NCI-H510A (cell line): ENCODE measurements at regions not wholly inside any gene's neighbourhood (a gene's known extent, or its start where the extent isn't known, plus 50 kb on each side); places are given as distances from the start of the nearest gene placed in this dataset.

Experiments
- DNase-seq: peaks from one replicate; lab custom pipeline; 2025; lab: John Stamatoyannopoulos, UW

DNA sequence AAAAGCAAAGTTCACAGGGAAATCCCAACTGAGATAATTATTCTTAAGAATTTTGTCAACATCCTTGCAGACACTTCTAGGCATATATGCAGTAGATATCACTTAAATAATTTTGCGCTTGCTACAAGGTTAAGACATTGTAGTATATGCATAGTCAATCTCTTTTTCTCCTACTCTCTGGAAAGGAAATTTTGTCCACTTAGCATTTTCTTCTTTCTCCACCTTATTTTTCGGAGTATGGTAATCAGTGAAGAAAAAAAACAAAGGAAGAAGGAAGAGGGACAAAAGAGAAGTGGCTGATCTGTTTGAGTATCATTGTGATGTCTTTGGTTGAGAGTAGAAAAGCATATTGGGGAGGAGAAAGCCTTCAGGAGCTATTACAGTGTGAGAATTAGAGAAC lies 104.6 kb downstream of the LACC1 start:
- no peak for DNase-seq

DNA sequence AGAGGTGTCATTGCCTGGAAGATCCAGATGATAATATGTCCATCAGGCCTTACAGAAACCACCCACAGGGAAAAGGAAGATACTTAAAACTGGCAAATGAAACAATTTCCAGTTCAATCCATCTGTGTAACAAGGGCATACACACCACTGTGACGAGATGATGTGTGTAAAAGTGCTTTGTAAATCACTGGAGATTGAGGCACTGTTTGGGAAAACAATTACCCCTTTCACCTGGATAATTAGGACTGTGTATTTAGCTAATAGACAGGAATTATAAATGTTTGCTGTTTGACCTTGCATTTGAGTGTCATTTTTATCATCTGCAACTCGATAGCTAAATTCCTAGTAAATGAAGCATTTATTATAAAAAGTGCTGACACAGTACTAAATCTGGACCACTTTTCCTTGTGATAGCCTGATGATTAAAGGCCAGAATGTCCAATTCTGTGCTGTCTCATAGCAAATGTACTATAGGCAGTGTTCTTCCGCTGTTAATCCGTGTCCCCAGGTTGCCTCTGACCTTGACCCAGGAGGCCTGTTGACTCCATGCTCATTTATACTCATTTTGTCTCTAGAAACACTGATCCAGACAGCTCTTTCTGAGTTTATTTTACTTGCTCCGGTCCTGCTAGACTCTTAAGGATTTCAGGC lies 105.8 kb downstream of the LACC1 start:
- no peak for DNase-seq

GRCh38 chr13:43986421-43986981 lies 106.8 kb downstream of the LACC1 start:
- DNase-seq: no peak

DNA sequence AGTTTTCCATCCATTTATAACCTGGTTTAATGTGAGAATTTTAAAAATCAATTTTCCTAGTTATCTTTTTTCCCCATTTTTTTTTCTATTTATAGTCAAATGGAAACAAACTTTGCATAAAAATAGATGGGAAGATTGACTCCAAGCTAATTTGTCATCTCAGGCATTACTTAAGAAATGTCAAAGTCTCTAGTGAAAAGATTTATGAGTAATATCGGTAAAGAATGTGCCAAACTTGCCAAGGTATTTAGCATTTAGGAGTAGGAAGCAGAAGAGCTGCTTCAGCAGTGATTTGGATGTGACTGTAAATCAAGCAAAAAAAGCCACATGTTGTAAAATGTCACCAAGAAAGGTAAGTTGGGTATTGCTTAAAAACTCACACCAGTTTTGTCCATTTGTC lies 108.6 kb downstream of the LACC1 start:
- no peak for DNase-seq

DNA sequence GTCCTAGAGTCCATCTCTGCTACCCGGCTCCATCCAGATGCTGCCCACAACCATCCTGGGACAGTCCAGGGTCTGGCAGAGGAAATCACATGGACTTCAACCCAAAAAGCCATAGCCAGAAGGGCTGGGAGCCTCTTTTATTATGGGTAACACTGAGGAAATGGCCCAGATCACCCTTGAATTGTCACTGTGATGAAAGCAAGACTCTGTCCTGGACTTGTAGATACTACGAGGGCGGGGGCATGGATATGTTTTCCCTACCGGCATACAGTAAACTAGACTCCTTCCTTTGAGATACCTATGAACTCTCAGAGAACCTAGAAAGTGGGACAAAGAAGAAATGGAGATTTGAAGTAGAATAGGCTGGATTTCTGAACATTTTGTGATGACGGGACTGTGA lies 110.3 kb downstream of the LACC1 start:
- DNase-seq: no peak

GRCh38 chr13:43990829-43991228 lies 111.1 kb downstream of the LACC1 start:
- no peak for DNase-seq

DNA sequence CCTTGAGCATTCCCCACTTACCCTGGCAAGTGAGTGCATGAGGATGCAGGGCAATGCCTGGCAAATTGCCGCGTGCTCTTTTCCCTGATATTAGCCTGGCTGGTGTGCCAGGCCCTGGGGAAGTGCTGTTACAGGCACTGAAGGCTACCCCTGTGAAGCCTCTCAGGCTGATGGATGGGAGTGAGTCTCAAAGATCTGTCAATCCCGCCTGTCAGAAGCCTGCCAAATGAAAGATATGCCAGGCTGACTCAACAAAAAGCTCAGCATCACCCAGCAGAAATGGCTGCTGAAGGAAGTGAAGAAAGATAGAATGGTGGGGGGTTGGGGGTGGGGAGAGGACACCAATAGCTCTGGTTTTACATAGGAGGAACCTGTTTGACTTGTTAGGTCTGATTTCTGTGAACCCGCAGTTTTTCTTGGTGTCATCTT lies 112.1 kb downstream of the LACC1 start:
- peak; percentile 13 for DNase-seq

- no peak for DNase-seq
Measured at GRCh38 chr13:43992211-43992610, 112.5 kb downstream of the LACC1 start.

GRCh38 chr13:43994999-43995859 lies 115.5 kb downstream of the LACC1 start:
- no peak for DNase-seq

DNA sequence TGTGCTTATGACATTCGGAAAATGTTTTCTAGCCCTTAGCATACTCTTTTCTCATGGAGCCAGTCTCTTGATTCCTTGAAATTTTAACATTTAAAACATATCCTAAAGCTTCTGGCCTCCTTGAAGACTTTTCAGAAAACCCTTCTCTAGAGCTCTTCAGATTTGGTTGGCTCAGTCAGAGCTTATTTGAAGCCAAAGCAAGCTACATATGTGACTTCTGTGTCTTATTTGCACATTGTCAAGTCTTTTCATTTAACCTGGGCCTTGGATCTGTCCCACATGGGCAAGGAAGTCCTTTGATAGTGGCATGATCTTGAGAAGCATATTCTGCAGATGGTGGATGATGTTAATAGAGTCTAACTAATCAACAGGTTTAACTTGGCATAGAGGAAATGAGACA lies 116.5 kb downstream of the LACC1 start:
- DNase-seq: no peak

- DNase-seq: no peak
Measured at GRCh38 chr13:44003481-44003880, 123.8 kb downstream of the LACC1 start.

- no peak for DNase-seq
Measured at GRCh38 chr13:44004878-44005277, 125.2 kb downstream of the LACC1 start.

- DNase-seq: no peak
Measured at GRCh38 chr13:44007451-44007850, 127.7 kb downstream of the LACC1 start.

- no peak for DNase-seq
Measured at GRCh38 chr13:44011036-44011435, 131.3 kb downstream of the LACC1 start.

- DNase-seq: no peak
Measured at GRCh38 chr13:44012910-44013757, 133.4 kb downstream of the LACC1 start.

- DNase-seq: no peak
Measured at GRCh38 chr13:44013758-44014291, 134.1 kb downstream of the LACC1 start.

DNA sequence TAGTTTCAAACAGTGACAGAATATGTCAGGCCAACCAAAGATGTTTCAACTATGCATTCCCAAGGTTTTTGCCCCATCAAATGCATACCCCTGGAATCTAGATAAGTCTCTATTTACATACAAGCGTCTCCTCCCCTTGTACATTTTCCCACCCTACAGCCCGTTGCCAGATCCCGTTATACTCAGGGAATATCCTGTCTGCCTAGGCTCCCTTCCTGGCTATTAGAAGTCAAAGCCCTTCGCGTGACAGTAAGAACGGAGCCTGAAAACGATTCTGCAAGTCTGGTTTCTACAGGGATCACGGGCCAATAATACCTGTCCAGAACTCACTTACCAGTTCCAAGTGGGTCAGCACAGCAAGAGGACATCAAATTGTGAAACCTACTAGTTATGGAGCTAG lies 134.8 kb downstream of the LACC1 start:
- DNase-seq: no peak

GRCh38 chr13:44015118-44015517 lies 135.4 kb downstream of the LACC1 start:
- DNase-seq: no peak

GRCh38 chr13:44015811-44016210 lies 136.1 kb downstream of the LACC1 start:
- DNase-seq: no peak

DNA sequence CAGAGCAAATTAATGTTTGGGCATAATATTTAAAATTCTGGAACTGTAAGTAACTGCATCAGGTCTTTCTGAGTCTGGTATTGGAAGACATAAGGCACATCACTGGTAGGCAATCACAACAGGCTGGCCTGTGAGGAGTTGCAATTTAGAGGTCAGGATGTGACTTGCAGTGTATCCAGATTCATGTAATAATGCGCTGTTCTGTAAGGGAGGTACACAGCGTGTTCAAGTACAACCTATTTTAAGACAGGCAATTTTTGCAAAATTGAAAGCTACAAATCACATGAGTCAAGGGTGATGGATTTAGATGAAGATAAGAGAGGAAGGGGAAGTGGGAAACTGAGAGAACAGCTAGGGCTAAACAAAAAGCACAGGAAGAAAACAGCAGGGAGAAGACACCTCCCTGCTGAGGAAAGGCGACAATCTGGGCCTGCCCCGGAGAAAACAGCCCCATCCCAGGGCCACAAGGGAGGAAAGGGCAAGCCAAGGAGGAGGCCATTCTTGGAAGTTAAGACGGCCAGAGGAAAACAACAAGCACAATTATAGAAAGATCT lies 138.1 kb downstream of the LACC1 start:
- no peak for DNase-seq

DNA sequence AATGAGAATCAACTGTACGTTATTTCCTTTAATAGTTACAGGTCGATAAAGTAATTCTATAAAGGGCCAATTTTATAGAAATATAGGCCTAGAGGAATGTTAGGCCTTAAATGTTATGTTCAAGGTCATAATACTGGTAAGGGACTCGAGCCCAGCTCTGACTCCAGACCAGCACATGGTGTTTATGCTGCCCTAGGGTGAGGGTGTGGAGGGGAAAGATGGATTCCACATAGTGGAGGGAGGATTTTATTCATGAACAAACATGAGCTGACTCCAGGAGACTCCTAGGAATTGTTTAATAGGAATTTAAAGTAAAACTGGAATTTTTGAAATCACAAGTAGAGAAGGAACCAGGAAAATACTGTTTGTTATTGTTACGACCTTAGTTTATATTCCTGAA lies 139.9 kb downstream of the LACC1 start:
- no peak for DNase-seq

GRCh38 chr13:44021422-44021821 lies 141.7 kb downstream of the LACC1 start:
- DNase-seq: no peak
